ENCODE measurements at regions not wholly inside any gene's neighbourhood (a gene's known extent, or its start where the extent isn't known, plus 50 kb on each side); places are given as distances from the start of the nearest gene placed in this dataset.

- TF ChIP-seq CTCF (IDR thresholded peaks at IDR 0.05) (no peak), POLR2A (IDR thresholded peaks at IDR 0.05) (no peak)
Measured at GRCh38 chr11:116072133-116072532, 567.9 kb upstream of the CADM1 start.
